DMS114 treated with DMSO at 0.1 percent for 48 hours (cell line): ENCODE measurements at regions not wholly inside any gene's neighbourhood (a gene's known extent, or its start where the extent isn't known, plus 50 kb on each side); places are given as distances from the start of the nearest gene placed in this dataset.

Experiments used
- DNase-seq: peaks from one replicate; lab custom pipeline; 2025; ENCODE audit not compliant: unreplicated experiment; lab: John Stamatoyannopoulos, UW

DNA sequence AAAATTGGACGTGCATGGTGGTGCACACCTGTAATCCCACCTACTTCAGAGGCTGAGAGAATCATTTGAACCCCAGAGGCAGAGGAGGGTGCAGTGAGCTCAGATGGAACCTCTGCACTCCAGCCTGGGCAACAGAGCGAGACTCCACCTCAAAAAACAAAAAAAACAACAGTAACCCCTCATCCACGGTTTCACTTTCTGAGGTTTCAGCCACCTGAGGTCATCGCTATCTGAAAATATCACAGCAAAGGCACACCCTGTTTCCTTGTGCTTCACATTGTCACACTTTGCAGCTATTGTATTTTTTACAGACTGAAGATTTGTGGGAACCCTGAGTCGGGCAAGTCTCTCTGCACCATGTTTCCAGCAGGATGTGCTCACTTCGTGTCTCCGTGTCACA, 54.1 kb upstream of the FOXQ1 start:
- no peak for DNase-seq

DNA sequence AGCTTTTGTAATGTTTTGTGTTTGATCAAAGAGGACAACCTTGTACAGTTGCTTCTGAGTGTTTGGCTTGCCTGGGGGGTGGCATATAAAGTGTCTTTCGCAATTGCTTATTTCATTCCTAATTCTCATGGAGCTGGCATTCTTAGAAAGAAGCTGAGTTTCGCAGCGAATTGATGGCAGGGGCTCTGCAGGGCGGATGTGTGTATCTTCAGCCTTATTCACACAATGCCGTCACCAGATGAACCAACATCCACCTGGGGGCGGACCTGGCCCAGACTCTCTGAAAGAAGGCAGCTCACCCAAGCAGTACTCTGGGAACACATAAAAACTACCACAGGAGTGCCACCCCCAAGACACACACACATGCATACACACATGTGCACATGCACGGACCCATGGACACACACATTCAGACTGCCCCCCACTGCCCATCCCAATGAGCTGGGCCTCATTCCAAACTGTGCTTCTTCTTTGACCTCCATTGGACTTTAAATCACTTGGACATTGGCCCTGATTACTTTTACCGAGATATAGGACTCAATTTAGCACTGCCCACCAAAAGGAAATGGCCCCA, 55.4 kb upstream of the FOXQ1 start:
- no peak for DNase-seq

DNA sequence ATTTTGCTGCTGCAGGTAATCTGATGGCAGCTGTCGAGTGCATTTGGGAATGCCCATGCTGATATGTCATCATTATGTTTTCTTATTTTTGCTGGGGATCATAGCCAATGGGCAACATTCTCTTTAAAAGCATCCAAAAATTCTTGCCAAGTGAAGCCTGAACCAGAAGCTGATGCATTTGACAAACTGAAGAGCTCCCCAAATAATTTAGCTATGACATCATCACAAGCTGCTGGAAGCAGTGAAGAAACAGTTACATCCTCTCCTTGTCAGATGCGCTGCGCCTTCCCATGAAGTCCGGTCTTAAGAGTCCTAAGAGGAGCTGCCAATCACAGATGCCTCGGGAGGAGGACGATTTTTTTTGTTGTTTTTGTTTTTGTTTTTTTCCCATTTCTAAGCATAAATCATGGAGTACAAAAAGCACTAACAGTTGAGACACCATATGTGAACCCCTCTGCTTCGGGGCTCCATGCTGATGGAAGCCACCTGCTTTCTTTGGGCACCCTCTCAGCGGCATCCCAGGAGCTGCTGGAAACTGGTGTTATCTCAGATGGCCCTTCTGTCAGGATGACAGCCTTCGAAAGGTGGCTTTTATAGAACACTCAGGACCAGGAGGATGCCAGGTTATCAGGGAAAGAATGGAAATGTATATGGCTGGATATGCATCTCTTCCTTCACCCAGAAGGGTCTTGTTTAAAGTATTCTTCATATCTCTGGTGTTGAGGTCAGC, 56.1 kb upstream of the FOXQ1 start:
- DNase-seq = no peak

DNA sequence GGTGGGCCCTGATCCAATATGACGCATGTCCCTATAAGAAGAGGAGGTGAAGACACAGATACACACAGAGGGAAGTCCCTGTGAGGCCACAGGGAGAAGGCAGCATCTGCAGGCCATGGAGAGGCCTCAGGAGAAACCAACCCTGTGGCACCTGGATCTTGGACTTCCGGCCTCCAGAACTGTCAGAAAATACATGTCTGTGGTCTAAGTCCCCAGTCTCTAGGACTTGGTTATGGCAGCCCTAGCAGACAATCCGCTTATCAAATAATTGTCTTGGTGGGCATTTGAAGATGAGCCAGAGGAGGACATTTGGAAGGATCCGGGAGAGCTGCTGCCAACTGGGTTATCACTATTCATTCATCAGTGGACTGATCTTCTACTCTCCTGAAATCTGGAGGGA, 57.6 kb upstream of the FOXQ1 start:
- DNase-seq = no peak

DNA sequence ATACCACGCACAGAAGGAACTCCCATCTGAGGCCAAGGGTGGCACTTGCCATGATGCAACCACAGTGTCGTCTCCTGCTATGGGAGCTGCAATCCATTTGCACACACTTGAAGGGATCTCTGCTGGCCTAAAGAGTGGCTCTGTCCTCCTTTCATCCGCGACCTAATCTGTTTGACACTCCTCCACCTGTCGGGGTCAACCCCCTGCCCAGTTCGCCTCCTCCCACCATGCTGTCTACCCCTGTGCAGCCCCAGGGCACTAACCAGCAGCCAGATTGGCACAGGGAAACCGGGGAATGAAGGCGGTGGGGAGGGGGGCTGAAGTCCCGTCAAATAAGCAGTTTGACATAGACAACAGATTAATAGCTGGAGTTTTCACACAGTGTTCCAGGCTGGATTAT, 58.1 kb upstream of the FOXQ1 start:
- DNase-seq = no peak

DNA sequence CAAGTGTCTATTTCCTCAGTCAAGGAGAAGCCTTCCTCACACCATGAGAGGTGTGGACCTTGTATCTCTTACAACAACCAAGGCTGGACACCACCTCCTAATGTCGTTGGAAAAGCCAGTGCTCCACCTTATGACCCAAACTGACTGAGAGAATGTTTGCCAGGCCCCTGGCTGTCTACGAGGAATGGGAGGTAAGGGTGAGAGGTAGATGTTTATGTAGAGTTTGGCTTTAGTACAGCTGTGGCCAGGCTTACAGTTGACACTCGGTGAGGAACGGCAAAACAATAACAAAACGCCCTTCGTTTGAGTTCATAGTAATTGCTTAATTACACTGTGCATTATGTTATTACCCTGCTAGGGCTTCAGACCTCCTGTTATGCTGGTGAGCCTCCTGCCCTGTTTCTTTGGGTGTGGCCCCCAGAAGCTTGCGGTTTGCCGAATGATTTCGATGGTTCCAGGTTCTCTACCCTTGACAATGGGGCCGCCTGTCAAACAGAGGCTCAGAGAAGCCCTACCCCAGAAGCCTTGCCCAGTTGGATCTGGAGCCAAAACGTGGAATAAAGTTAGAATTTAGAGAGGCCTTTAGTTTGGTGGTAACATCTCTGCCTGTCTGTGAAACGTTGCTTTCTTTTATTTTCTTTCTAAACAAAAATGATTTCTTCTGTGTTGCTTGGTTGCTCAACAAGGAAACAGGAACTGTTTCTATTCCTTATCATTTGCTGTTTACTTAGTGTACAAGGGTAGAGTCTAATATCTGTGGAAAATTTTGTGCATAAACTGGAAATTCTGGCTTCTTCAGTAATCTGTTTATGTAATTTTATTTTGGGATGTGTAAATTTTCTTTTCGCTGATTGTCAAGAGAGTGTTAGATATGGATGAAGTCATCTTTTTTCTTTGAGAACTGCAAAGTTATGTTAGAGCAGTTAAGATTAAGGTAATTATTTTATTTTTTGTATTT, 60.4 kb upstream of the FOXQ1 start:
- DNase-seq = no peak

DNA sequence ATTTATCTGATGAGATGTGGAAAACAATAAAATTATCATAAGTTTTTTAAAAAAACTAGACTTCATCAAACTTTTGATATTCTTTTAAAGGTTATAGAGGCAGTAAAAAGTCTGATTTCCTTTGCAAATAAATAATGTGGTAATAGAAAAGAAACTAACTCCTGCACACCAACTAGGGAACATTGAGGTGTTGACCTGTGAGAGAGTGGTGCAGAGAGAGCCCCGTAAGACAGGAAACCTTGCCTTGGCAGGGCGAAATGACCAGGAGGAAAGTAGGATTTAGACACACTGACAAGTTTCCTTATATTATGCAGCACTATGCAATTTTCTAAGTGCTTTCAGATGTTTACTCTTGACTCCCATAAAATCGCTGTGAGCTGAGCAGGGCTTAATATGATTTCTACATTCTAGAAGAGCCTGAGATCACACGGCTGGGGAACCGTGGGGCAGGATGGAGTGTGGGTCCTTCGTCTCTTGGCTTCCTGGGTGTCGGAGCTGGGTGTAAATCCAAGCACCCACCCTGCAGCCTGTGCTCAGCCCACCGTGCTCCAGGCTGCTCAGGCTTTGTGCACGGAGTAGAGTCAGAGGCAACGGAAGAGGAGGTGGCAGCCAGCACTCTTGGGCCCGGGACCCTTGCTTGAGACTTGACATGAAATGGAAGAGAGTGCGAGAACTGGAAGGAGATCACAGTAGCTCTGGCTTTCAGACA, 61.3 kb upstream of the FOXQ1 start:
- DNase-seq = no peak

DNA sequence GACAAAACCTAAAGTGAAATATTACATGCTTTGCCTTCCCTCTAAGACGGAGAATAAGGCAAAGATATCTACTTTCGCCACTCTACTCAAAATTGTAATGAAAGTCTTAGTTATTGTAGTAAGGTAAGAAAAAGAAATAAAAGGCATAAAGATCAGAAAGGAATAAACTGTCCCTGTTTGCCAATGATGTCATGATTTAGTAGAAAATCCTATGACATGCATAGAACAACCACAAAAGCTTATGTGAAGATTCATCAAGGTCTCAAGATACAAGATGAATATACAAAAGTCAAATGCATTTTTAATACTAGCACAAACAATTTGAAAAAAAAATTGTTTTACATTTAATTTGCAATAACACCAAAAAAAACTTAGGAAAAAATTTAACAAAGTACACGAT, 64.0 kb upstream of the FOXQ1 start:
- DNase-seq = no peak

DNA sequence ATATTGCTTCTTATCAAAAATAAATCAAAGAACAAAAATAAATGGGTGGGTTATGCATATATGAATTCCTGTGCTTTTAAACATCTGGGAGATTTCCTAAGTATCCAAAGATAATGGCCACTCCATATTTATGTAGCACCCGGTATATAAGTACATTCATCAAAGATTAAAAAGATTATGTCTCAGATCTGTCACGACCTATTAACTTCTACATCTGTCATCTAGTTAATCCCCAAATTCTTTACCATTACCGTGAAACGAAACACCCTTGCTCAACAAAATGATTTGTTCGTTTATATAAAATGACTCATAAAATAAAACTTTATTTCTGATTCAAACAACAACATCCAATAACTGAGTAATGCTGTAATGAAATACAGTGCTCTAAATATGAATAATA, 64.8 kb upstream of the FOXQ1 start:
- no peak for DNase-seq

DNA sequence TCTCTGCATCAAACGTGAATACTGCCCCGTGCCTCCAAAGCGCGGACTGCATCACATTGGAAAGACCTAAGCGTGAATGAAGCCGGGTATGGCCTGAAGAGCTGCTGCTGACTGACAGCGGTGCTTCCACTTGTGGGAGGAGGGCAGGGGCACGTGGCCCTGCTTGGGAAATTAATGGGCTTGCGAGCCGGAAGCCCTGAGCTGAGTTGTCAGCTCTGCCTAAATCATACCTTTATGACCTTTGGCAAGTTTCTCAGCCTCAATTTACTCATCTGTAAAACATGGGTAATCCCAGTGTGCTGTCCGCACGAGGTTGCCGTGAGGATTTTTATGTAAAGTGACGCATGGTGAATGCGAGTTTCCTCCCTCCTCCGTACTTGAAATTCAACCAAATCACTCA, 67.0 kb upstream of the FOXQ1 start:
- DNase-seq = no peak

DNA sequence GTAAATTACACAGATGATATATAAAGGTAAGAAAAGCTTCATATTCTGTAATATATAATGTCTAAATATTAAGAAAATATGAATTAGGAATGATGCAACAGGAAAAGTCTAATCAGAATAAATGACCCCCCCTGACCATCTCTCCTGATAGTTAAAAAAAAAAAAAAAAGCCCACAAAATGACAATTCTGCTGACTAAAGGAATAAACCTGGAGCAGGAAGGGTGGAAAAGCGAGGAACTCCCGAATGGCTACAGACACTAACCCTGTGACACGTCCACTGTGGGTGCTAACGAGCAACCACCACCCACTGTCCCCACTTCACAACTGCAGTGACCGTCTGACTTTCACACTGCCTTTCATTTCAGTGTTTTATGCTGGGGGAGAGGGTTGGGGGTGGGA, 67.6 kb upstream of the FOXQ1 start:
- no peak for DNase-seq

DNA sequence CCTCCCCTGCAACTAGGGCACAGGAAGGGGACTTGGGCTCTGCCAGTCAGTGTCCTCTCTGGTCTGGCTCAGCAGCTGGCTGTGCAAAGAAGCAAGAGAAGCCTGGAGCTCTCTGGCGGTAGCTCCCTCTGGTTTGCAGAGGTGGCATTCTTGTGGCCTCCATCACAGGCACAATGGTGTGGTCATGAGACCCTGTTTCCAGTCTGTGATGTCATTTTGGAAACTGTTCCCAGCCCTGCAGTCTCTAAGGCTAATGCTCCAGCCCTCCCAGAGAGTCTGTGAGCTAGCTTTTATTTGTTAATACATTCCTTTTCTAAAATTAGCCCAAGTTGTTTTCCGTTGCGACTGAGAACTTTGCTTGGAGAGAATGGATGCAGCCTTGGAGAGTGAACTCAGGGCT, 69.5 kb upstream of the FOXQ1 start:
- no peak for DNase-seq

DNA sequence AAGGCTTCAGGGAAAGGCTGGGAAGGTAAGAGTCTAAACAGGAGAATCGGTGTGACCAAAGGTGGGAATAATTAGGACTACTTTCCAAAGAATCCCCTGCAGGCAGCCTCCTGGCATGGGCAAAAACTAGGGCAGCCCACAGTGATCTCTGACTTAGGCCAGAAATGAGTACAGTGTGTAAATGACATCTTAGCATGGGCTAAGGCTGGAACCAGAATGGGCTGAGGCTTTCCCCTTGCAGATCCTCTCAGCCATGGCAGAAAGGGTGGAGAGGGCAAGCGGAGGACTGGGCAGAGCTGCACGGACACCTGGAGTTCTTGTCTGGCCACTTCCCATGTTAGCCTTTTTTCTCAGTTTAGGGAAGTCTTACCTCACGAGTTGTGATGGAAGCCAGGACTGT, 69.9 kb upstream of the FOXQ1 start:
- DNase-seq = no peak

DNA sequence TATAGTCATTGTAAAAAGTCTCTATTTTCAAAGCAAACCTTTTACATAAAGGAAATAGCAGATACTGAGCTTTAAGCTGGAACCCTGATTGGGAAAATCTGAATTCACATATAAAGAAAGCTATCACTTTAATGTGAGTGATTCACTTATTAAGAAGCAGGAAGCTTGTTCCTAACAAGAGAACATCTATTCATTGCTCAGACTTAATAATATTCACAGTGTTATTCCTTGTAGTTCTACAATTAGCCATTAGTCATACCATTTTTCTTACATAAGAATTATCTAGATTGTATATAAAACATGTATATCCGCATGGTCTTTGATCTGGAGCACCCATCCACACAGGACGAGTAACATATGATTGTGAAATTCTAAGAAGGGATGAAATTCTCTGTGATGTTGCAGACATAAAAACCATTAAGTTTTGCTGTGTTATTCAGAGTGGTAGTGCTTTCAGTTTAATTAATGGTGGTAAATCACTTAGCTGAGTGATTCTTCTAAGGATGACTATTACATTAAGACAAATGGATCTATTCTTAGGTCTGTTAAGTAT, 71.1 kb upstream of the FOXQ1 start:
- DNase-seq = no peak

DNA sequence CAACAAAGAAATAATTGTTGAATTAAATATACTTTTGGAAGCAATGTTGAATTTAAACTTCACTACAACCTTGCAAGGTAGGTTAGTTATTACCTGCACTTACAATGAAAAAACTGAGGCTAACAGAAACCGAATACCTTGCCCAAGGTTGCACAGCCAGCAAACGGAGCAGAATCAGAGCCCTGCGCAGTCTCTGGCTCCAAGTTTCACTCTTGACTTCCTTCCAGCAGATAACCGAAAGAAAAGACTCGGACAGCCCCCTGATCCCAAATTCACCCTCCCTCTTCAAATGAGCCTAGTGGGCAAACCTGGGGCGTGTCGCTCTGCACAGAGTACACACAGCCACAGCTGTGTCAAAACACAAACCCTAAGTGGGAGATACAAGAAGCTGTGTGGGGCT, 72.1 kb upstream of the FOXQ1 start:
- no peak for DNase-seq

DNA sequence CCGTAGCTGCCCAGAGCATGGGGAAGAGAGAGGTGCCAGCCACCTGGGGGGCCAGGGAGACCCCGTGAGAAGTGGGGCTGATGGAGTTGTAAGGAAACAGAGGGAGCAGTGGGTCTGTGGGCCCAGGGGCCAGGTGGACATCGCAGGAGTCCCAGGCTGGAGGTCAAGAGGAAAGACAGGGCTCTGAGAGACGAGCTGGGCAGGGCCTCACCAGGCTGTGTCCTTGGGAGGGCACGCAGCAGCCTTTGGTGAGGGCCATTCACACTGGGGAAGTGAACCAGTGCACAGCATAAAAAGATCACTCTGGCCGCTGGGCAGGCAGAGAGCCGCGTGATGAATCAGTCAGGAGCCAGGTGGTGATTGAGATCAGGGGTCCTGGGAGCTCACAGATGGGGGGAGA, 73.9 kb upstream of the FOXQ1 start:
- DNase-seq = no peak

DNA sequence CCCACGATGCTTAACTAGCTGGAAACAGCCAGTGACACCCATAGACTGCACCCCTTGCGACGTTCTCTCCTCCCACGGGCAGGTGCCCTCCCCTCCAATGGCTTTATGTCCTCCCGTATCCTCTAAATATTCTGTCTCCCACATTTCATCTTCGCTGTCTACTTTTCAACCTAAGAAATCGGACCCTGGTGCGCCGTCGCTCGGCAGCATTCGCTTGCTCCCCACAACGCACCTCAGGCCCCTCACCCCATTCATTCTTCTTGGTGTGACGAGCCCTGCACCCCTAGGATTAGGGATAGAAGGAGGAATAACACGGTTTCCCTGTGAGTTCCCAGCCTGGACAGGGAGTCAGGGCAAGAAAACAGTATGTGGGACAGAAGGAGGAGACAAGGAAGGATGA, 74.3 kb upstream of the FOXQ1 start:
- DNase-seq = no peak

DNA sequence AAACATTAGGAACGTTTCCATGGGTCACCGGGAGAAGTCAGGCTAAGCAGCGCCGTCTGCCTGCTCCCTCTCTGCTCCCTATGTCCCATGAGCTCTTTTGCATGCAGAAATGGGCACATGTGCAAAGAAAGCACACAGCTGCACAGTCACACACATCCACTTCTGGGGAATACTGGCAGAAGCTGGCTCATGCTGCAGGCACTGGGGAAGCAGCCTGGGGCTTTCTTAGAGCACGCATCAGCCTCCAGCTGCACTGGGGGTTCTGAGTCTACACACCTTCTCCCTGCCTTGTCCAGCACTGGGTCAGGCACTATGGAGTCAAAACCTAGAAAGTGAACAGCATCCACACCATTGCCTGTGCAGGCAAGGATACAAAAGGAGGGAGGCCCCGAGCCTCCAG, 76.1 kb upstream of the FOXQ1 start:
- DNase-seq = no peak

DNA sequence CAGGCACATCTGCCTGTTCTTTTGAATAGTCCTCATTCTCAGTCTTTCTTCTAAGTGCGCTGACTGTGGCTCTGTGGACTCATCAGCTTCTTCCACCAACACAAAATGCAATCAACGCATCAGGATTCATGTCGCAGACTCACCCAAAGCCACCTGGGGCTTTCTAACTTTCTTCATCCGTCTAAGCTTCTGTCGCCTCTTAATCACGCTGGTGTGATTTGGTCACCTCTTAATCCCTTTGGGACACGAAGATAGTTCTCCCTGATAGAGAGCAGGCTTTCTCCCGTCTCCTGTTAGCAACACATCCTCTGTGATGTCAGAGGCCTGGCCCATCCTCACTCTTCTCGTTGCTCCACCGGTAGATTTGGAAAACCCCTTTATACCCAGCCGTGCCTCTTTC, 78.0 kb upstream of the FOXQ1 start:
- no peak for DNase-seq

DNA sequence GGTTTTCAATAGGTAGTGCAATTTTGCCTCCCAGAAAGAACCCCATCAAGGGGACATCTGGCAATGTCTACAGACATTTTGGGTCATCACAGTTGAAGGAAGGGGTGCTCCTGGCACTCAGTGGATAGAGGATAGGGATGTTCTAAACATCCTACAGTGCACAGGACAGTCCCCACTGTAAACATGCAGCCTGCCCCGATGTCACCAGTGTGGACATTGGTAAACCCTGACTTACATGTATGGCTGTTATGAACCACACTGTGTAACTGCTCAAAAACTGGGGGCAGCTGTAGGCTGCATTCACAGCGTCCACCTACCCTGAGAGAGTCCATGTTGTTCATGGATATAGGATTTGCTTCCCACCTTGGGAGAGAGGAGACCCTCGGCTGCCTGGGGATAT, 79.3 kb upstream of the FOXQ1 start:
- no peak for DNase-seq

DNA sequence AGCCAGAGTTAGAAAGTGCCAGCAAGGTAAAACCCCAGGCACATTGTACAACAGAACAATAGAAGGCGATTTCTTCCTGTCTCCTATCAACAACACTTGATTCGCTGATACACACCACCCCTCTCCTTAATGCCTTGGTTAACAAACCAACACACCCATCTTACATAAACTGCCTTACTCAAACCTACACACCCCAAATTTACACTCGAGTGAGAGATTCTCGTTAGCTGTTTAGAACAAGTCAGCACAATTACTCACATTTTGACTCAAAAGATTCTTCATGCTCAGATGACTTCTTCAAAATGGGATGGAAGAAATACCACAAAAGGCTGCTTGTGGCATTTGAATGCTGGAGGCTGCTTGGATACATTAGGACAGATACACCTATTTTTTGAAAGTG, 80.0 kb upstream of the FOXQ1 start:
- DNase-seq = no peak
